GM21528 (cell line): ENCODE measurements at regions not wholly inside any gene's neighbourhood (a gene's known extent, or its start where the extent isn't known, plus 50 kb on each side); places are given as distances from the start of the nearest gene placed in this dataset.
"Not testable (repeated sequence)": the region's sequence is repeated elsewhere in the genome, so short reads cannot be mapped to it uniquely, and the experiment has no call there.

Source experiments
- ATAC-seq: cut with Tn5 transposase; IDR thresholded peaks from one replicate; pipeline ENCODE4 v1.9.1; 2021; ENCODE audit warnings: mild to moderate bottlenecking, moderate library complexity; ENCODE audit not compliant: unreplicated experiment, low FRiP score

- no peak for ATAC-seq
Measured at GRCh38 chr7:67866054-67866453, 869.4 kb downstream of the TYW1 start.

DNA sequence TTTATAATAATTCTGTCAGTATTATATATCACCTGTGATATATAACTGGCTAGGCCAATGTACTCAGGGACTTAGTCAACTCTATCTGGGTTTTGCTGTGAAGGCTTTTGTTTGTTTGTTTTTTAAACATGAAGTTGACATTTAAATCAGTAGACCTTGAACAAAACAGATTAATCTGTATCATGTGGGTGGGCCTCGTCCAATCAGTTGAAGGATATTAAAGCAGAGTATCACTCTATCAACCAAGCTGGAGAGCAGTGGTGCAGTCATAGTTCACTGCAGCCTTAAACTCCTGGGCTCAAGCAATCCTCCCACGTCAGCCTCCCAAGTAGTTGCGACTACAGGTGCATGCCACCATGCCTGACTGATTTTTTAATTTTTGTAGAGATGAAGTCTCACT, 870.2 kb downstream of the TYW1 start:
- ATAC-seq, result no peak

- no peak for ATAC-seq
Measured at GRCh38 chr7:67870396-67870795, 873.8 kb downstream of the TYW1 start.

DNA sequence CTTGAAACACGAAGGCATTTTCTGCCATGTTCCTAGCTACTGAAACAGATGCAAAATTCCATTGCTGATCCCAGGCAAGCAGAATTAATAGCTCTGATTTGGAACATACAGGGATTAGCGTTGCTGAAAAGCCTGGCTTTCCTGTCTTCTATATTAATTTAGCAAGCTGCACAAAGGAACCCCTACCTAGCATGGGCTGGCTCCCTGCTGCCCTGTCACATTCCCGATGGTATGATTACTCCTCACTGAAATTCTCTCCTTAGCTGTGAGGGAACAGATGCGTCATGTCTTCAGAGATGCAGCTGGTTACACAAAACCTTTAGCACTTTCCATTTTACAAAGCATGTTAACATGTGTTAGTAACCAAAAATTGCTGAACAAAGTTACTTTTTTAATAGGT, 878.9 kb downstream of the TYW1 start:
- ATAC-seq, result no peak

- no peak for ATAC-seq
Measured at GRCh38 chr7:67878808-67879207, 882.2 kb downstream of the TYW1 start.

DNA sequence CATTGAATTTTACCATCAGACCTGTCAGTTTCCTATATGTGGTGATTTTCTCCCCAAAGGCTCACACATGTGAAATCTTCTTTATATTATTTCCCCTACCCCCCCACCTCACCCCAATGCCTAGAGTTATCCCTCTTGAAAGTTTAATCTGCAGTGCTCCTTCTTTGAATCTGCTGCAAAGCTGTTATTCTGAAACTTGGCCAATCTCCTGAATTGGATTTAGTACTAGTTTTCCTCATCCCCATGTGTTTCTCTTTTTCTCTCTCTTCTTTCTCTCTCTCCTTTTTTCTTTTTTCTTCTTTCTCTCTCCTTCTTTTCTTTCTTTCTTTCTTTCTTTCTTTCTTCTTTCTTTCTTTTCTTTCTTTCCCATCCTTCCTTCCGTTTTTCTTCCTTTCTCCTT, 886.2 kb downstream of the TYW1 start:
- ATAC-seq, result no peak

- no peak for ATAC-seq
Measured at GRCh38 chr7:67890316-67890715, 893.7 kb downstream of the TYW1 start.

- no peak for ATAC-seq
Measured at GRCh38 chr7:67894746-67895145, 898.1 kb downstream of the TYW1 start.

GRCh38 chr7:67896721-67897120, 900.1 kb downstream of the TYW1 start:
- ATAC-seq, result no peak

DNA sequence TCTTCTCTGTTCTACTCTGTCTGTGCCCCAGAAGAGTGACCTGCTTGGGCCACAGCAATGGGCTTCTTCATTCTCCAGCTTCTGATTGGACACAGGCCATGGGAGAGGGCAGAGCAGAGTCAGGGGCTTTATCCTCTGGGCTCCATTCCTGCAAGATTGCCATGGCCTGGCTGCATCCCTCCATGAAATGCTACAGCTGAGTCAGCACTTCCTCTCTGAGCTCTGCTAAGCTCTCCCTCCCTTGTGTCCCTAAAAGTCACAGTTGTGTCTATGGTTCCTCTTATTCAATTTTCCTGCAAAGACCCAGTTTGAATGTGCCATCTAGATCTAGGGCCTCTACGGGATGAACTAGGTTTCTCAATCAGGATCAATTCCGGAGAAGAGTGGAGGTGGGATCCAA, 903.8 kb downstream of the TYW1 start:
- no peak for ATAC-seq

- ATAC-seq, result no peak
Measured at GRCh38 chr7:67901808-67902480, 905.3 kb downstream of the TYW1 start.

DNA sequence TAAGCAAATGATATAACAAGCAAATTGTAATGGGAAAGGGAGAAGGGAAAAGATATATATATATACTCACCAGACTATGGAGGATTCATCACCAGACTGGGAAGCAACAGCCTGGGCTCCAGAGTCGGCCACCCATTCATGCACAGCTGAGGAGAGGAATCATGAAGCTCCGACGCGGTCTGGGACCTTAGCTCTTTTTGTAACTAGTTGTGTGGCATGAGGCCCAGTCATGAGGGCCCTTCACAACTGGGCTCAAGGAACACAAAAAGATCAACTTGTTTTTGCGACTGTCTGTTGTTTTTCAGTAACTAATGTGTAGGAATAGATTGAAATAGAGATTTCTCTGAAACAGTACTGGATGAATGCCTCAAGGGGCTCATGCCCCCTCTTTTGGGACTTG, 911.2 kb downstream of the TYW1 start:
- no peak for ATAC-seq

- no peak for ATAC-seq
Measured at GRCh38 chr7:67912437-67912836, 915.8 kb downstream of the TYW1 start.

- ATAC-seq, result no peak
Measured at GRCh38 chr7:67913604-67914003, 917.0 kb downstream of the TYW1 start.

- ATAC-seq, result not testable (repeated sequence)
Measured at GRCh38 chr7:67916111-67916510, 919.5 kb downstream of the TYW1 start.

DNA sequence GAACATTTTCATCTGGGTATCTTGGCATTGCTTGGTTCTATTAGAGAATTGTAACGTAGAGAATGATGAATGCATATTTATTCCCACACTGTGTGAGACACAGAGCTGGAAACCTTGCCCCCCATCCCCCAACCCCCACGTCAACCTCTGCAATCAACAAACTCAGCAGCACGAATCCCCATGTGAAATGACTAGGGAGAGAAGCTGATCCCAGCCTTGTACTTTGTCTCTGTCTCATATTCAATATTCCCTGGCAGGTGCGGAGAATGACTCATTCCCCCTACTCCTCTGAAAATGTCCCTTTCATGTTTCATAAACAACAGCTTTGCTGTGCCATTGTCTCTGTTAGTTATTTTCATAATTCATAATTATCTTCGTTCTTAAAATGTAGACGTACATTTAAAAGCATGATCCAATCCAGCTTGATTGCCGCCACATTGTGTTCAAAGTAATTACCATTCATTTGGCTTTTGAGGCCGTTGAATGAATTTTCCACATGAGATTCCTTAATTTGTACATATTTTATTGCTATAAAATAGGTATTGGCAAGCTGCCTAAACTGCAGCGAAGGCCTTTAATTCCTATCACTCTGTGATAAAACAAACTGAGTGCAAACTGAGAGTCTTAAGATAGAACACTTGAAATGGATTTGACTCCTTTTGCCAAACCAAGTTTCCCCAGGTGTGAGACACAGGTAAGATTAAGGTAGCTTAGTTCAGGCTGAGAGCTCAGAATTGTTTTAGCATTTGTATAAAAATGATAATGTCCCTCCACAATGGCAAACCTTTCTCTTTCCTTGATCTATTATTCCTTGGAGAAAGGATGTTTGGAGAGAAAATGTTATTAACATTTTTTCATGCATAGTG, 920.2 kb downstream of the TYW1 start:
- no peak for ATAC-seq

GRCh38 chr7:67917437-67917755, 920.8 kb downstream of the TYW1 start:
- no peak for ATAC-seq

GRCh38 chr7:67918158-67918557, 921.5 kb downstream of the TYW1 start:
- no peak for ATAC-seq

DNA sequence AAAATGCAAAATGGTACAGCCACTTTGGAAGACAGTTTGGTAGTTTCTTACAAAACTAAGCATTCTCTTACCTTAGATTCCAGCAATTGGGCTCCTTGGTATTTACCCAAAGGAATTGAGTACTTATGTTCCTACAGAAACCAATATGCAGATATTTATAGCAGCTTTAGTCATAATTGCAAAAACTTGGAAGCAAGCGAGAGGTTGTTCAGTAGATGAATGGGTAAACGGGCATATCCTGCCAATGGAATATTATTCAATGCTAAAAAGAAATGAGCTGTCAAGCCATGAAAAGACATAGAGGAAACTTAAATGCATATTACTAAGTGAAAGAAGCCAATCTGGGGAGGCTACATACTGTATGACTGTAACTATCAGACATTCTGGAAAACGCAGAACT, 926.7 kb downstream of the TYW1 start:
- no peak for ATAC-seq

DNA sequence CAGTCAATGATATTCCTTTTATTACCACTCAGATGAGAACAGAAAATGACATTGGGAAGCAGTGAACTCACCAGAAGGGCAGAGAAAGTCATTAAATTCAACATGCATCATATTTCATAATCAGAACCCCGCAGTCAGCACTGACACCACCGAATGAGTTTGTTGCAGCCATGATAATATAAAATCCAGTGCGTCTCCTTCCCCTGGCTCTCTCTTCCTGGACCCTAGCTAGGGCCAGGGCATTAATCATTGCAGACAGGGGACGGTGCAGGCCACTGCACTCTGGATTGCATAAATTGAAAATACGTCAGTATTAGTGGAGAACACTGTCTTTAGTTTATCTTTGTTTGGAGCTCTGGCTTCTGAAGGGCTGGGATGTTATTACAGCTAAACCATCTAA, 931.5 kb downstream of the TYW1 start:
- no peak for ATAC-seq

- ATAC-seq, result not testable (repeated sequence)
Measured at GRCh38 chr7:67936447-67936846, 939.8 kb downstream of the TYW1 start.

GRCh38 chr7:67940400-67940799, 943.8 kb downstream of the TYW1 start:
- no peak for ATAC-seq
